GM19240 (cell line): ENCODE measurements at regions not wholly inside any gene's neighbourhood (a gene's known extent, or its start where the extent isn't known, plus 50 kb on each side); places are given as distances from the start of the nearest gene placed in this dataset.

Experiments used
- DNase-seq: peaks from one replicate; pipeline ENCODE4 v3.0.0; 2011; ENCODE audit warnings: low spot score; ENCODE audit not compliant: insufficient read length

DNA sequence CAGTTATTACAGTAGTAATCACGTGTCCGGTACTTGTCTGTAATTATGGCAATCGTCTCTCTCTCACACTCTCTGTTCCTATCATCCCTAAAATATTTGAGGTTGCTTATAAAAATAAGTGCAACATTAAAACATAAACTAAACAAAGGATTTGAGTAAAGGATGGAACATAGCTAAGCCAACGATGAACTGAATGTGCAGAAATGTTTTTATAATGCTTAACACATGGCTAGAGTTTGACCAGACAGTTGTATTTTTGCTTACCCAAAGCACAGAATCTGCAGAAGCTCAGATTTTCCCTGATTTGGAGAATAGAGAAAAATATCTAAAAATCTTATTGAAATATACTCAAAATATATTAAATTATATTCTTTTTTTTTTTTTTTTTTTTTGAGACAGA lies 1030.9 kb downstream of the NAALADL2 start:
- DNase-seq = no peak

GRCh38 chr3:175885231-175885766 lies 1026.2 kb downstream of the NAALADL2 start:
- no peak for DNase-seq

GRCh38 chr3:175879417-175879816 lies 1020.3 kb downstream of the NAALADL2 start:
- no peak for DNase-seq

GRCh38 chr3:175869404-175869803 lies 1010.3 kb downstream of the NAALADL2 start:
- no peak for DNase-seq

- DNase-seq = no peak
Measured at GRCh38 chr3:175868626-175869025, 1009.5 kb downstream of the NAALADL2 start.

DNA sequence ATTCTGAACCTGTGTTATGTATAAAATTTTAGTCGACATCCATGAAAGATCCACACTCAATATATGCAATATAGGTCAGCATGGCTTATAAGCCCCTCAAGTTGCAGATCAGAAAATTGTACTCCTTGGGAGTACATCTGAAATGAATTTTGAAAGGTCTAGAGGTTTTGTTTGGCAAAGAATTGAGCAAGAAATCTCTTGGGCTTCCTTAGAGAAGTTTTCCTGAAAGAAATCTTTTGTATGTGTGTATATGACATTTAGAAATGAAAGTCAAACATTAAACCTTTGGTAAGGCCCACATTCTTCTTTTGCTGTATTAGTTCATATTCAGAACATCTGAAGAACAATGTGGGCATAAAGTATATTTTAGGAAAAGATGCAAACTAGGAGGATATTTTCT lies 1006.6 kb downstream of the NAALADL2 start:
- DNase-seq = no peak

DNA sequence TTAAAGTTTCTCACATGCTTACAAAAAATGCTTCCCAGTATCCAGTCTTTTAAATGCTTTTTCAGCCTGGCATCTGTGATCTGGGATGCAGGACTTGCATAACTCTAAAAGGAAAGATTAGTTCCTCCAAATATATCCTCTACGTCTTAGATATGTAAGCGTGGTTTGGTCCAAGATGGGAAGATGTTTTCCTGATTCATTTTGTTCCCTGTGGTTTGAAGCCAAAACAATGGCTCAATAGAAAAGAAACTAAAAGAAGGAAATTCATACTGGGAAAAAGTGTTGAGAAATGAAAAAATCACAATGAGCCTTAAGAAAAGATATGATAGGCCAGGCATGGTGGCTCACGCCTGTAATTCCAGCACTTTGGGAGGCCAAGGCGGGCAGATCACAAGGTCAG lies 1002.8 kb downstream of the NAALADL2 start:
- DNase-seq = no peak
